Hypothalamus (tissue), 51 donors: ENCODE measurements at regions not wholly inside any gene's neighbourhood (a gene's known extent, or its start where the extent isn't known, plus 50 kb on each side); places are given as distances from the start of the nearest gene placed in this dataset.
"Not testable (repeated sequence)": the region's sequence is repeated elsewhere in the genome, so short reads cannot be mapped to it uniquely, and the experiment has no call there.

Experiments
- DNase-seq, 51 donors: peaks; one replicate each; lab custom pipeline; 2025; lab: John Stamatoyannopoulos, UW

- DNase-seq = not testable (repeated sequence)
Measured at GRCh38 chr5:6241056-6241455, 137.3 kb downstream of the MED10 start.

DNA sequence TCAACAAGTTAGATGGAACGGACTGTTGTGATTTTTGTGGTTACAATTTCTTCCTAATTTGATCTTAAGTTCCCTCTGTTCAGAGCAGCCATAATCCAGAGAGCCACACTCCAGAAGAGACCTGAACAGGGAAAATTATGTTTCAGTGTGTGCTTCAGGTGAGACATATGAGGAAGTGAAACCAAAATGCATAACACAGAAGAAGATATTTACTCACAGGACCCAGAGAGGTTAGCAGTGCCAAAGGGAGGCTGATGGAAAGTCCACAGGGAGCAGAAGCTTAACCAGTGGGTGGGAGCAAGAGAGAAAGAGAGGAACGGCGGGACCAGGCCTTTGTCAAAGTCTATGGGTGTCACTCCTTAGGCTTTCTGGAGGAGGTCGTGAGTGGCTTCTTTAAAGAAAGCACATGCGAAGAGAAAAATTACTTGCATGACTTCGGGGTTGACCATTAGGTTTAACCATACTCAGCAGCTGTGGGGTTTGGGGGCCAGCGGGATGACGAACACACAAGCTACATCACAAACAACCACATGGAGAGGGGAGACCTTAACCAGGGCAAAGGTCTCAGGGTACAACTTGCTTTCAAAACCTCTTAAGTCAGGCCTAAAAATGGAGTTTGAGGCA, 141.4 kb downstream of the MED10 start:
- DNase-seq = no peak

GRCh38 chr5:6236170-6236793, 142.1 kb downstream of the MED10 start:
- DNase-seq = no peak

- no peak for DNase-seq
Measured at GRCh38 chr5:6235726-6236125, 142.6 kb downstream of the MED10 start.

DNA sequence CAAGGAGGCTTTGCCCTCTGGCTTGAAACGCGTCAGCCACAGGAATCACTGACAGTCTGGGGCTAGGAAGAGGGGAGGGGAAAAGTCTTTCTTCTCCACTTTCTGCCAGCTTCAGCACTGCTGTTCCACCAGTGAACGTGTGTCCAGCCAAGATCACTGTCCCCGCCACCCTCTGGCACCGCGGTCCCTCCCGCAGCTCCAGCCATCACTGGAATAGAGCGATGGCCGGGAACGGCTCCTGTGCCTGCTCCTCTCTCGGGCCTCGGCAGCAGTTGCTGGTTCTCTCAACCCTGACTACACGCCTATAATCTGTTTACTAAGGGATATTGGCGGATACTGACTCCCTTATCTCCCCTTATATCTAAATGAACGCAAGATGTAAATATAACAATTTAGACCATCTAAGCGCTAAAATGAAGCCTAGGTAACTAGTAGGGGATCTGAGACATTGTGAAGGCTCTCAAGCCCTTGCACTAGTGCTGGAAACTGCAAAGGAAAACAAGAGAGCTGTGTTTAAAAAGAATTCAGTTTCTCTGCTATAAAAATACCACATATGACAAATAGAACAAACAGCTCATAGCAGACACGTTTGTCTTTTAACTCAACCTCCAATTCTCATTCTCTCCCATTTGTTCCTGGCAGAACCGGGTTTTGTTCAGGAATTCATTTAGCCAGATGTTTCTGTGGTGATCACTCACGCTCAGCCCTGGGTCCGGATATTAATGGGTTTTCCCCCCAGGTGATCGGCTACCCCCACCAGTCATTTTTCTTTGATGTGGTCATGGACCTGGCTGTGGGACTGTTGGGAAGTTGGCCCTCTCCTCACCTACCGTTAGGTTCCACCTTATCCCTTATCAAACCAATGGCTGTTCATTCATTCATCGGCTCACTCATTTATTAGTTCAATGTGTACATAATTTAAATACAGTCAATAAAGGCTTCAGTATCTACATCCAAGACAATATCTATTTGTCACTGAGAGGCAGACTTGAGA, 149.8 kb downstream of the MED10 start:
- DNase-seq = no peak

- DNase-seq = no peak
Measured at GRCh38 chr5:6225121-6225607, 153.2 kb downstream of the MED10 start.

DNA sequence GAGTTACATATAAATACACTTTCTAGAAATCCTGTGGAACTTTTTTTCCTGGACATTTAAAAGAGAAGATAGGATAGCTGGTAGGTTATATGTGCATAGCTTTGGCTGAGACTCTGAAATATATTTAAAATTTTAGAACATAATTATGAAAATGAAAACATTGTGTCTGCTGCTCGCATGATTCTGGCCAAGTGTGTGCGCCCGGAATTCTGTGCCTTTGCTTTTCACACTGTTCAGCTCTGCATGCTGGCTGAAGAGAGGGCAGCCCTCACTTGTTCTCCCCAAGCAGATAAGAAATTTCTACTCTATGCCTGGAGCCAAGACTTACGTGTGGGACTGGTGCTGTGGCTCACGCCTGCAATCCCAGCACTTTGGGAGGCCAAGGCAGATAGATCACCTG, 153.9 kb downstream of the MED10 start:
- DNase-seq = no peak

DNA sequence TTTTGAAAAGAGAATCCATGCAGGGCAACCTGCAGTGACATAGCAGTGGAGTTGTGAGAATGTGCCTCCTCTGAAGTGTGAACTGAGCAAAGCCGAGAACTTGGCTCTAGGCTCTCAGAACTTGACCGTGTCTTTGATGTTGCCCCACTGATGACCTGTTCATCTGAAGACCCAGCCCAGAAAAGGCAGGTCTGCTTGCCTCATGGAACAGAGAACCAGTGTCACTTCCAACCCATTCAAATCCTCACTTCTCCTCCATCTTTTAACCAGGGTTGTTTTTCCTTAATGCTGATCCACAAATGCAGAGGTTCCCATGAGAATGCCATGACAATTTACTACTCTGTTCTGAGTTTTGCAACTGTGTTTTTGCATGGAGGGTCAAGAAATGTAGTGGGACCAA, 155.4 kb downstream of the MED10 start:
- DNase-seq = no peak

- no peak for DNase-seq
Measured at GRCh38 chr5:6222121-6222520, 156.2 kb downstream of the MED10 start.

DNA sequence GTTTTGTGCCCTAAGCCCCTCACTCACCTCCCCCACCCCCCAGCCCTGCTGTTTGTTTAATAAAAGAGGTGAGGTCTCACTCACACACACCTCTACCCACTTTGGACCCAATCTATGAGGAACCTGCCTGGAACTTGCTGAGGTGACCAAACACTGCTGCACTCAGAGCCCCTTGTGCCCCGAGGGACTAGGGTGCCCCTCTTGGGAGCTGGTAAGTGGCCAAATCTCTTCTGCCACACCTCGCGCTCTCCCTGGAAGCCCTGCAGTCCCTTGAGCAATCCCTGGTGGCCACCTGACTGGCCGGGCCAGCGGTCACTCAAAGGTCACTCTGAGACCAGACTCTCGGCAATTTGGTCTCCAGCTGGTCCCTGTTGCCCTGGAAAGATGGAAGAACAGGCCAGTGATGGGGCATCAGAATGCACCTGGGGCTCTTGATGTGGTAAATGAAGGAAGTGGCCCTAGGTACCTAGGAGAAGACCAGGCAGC, 157.2 kb downstream of the MED10 start:
- DNase-seq = no peak

- no peak for DNase-seq
Measured at GRCh38 chr5:6220346-6221088, 157.8 kb downstream of the MED10 start.

GRCh38 chr5:6218517-6218916, 159.8 kb downstream of the MED10 start:
- DNase-seq = no peak

- no peak for DNase-seq
Measured at GRCh38 chr5:6218116-6218515, 160.2 kb downstream of the MED10 start.

- DNase-seq = peak in 4 of 51 donors; percentile 9 to 41 (median 16)
Measured at GRCh38 chr5:6216471-6217075, 161.8 kb downstream of the MED10 start.

DNA sequence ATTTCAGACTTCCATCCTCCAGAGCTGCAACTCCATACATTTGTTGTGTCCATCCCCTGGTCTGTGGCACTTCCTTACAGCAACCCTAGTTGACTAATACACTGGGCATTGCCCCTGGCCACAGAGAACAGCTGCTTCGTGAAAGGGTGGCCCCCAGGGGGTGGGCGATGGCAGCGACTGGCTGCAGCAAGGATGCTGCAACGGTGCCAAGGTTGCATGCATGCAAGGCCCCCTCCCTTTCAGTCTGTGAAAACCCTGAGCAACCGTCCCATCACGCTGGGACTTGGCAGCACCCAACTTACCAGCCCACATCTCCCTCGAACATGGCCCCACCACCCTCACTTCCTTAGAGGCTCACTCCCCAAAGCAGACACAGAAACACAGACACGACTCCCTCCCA, 162.5 kb downstream of the MED10 start:
- no peak for DNase-seq

DNA sequence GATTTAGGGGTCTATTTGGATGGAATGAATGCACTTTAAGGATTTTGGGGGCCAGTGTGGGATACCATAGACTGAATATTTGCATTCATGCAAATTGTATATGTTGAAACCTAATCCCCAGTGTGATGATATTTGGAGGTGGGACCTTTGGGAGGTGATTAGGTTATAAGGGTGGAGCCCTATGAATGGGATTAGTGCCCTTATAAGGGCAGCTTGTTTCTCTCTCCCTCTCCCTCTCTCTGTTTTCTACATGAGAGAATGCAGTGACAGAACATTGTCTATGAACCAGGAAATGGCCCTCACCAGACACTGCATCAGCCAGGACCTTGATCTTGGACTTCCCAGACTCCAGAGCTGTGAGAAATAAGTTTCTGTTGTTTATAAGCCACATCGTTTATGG, 166.1 kb downstream of the MED10 start:
- DNase-seq = no peak

DNA sequence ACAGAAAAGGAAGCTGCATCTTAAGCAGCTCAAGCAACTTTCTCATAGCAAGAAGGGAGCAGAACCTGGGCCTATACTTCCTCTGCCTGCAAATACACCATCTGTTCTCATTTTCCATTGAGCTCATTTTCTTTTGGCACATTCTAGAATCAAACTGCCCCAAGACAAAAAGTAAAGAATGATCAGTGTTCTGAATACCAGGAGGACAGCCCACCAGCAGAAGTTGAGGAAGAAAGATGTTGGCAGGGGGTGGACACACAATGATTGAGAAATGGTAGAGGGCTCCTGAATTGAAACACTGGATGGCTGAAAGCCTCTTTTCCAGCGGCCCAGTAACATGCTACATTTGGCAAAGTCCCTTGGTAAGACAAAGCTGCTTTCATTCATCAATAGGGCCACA, 171.8 kb downstream of the MED10 start:
- DNase-seq = no peak

DNA sequence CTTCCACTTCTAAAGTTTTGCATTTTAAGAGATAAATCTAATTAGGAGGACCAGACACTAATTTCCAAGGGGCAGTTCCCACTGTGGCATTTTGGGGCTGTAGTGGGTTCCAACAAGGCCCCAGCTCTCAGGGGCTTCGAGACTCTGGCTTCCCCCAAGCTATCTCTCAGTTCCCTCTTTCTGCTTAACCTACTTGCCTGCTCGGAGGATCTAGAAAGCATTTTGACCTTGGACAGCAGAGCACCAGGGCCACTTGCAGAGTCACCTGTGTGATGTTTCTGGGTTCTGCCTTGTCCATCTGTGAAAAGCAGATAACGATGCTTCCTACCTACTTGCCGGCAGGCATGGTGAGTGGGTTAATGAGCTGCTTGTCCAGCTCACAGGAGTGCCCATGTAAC, 175.4 kb downstream of the MED10 start:
- no peak for DNase-seq

GRCh38 chr5:6202149-6202967, 176.0 kb downstream of the MED10 start:
- DNase-seq = no peak
